ENCODE measurements at regions not wholly inside any gene's neighbourhood (a gene's known extent, or its start where the extent isn't known, plus 50 kb on each side); places are given as distances from the start of the nearest gene placed in this dataset.

DNA sequence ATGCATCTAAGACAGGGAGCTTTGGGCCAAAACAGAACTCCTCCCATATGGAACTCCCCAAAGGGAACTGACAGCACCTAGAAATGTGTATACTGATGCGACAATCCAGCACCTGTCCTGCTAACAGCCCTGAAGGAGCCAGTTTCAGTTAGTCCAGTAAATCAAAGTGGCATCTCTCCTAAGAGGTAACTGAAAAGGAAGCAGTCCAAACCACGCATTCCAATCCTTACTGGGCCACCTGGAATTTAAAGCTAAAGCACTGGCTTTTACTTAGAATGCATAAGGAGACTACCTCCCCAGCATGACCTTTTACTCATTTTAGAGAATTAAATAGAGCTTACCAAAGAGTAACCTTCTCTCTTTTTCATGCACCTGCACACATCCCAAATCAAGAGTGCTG, 586.8 kb upstream of the PITX2 start:
- H3K27me3 ChIP-seq (ENCODE audit: control insufficient read depth, insufficient read depth, low read length): no peaks in the 10 kb centered on the region
- no peak overlapping the region for H3K4me3 ChIP-seq (ENCODE audit: insufficient read depth, low read depth, low read length)
- H4K8ac ChIP-seq (ENCODE audit: low read depth in 2 of 2, low read length in 2 of 2): no peak overlapping the region
- no peak for DNase-seq
- H3K4ac ChIP-seq (ENCODE audit: low read depth, low read length): no peak overlapping the region
- no peak overlapping the region for H3K18ac ChIP-seq (ENCODE audit: low read depth, low read length)
- TF ChIP-seq MAZ (IDR thresholded peaks at IDR 0.05; ENCODE audit: borderline replicate concordance, low read depth, low read length): no peak
- TF ChIP-seq CHD1 (IDR thresholded peaks at IDR 0.05; ENCODE audit: low read depth, low read length): no peak
- TF ChIP-seq, protein P1, sequence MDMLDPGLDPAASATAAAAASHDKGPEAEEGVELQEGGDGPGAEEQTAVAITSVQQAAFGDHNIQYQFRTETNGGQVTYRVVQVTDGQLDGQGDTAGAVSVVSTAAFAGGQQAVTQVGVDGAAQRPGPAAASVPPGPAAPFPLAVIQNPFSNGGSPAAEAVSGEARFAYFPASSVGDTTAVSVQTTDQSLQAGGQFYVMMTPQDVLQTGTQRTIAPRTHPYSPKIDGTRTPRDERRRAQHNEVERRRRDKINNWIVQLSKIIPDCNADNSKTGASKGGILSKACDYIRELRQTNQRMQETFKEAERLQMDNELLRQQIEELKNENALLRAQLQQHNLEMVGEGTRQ (IDR thresholded peaks at IDR 0.05; ENCODE audit: low read depth, low read length): no peak
- no peak for TF ChIP-seq SMC3 (IDR thresholded peaks at IDR 0.05; ENCODE audit: low read depth, low read length)
- no peak for TF ChIP-seq MXI1 (IDR thresholded peaks at IDR 0.05; ENCODE audit: borderline replicate concordance, low read depth, low read length)
- TF ChIP-seq FOS (IDR thresholded peaks at IDR 0.05; ENCODE audit: low read depth, low read length): no peak
- TF ChIP-seq MAFK (IDR thresholded peaks at IDR 0.05; ENCODE audit: low read depth, low read length): no peak
- TF ChIP-seq RFX5 (IDR thresholded peaks at IDR 0.05; ENCODE audit: low read depth, low read length): no peak
- no peak for TF ChIP-seq RAD21 (IDR thresholded peaks at IDR 0.05; ENCODE audit: low read length)
- no peak for TF ChIP-seq POLR2A (IDR thresholded peaks at IDR 0.05; ENCODE audit: low read depth, low read length)
- no peak for TF ChIP-seq NFE2L2 (IDR thresholded peaks at IDR 0.05; ENCODE audit: low read depth, low read length)
- TF ChIP-seq, protein P2, sequence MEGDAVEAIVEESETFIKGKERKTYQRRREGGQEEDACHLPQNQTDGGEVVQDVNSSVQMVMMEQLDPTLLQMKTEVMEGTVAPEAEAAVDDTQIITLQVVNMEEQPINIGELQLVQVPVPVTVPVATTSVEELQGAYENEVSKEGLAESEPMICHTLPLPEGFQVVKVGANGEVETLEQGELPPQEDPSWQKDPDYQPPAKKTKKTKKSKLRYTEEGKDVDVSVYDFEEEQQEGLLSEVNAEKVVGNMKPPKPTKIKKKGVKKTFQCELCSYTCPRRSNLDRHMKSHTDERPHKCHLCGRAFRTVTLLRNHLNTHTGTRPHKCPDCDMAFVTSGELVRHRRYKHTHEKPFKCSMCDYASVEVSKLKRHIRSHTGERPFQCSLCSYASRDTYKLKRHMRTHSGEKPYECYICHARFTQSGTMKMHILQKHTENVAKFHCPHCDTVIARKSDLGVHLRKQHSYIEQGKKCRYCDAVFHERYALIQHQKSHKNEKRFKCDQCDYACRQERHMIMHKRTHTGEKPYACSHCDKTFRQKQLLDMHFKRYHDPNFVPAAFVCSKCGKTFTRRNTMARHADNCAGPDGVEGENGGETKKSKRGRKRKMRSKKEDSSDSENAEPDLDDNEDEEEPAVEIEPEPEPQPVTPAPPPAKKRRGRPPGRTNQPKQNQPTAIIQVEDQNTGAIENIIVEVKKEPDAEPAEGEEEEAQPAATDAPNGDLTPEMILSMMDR (conservative IDR thresholded peaks at IDR 0.05; ENCODE audit: low read depth, low read length): no peak
- no peak for TF ChIP-seq BHLHE40 (IDR thresholded peaks at IDR 0.05; ENCODE audit: low read depth, low read length)
- TF ChIP-seq CEBPB (IDR thresholded peaks at IDR 0.05; ENCODE audit: low read depth, low read length): no peak
- no peak for TF ChIP-seq RCOR1 (IDR thresholded peaks at IDR 0.05; ENCODE audit: insufficient replicate concordance, low read length)
- TF ChIP-seq, protein P3, sequence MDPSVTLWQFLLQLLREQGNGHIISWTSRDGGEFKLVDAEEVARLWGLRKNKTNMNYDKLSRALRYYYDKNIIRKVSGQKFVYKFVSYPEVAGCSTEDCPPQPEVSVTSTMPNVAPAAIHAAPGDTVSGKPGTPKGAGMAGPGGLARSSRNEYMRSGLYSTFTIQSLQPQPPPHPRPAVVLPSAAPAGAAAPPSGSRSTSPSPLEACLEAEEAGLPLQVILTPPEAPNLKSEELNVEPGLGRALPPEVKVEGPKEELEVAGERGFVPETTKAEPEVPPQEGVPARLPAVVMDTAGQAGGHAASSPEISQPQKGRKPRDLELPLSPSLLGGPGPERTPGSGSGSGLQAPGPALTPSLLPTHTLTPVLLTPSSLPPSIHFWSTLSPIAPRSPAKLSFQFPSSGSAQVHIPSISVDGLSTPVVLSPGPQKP (IDR thresholded peaks at IDR 0.05; ENCODE audit: borderline replicate concordance, low read depth, low read length): no peak
- H4K91ac ChIP-seq (ENCODE audit: insufficient read depth, low read depth, low read length): no peak overlapping the region
- no peak overlapping the region for H3K4me2 ChIP-seq (ENCODE audit: low read depth, low read length)
- no peak overlapping the region for H2AK5ac ChIP-seq (ENCODE audit: low read depth, low read length)
- no peaks in the 10 kb centered on the region for H4K20me1 ChIP-seq (ENCODE audit: insufficient read depth, low read length)
- no peak overlapping the region for H2AK9ac ChIP-seq (replicated peaks; ENCODE audit: low read depth, low read length, poor library complexity)
- ChIA-PET POLR2A (ENCODE audit: unreplicated experiment) (no interaction called here), CTCF (no interaction called here)
- dilution Hi-C loops (cut with HindIII; ENCODE audit: low sequenced_read_pairs, unreplicated experiment) (no loop called here), in situ Hi-C loops (cut with MboI; ENCODE audit: low sequenced_read_pairs) (no loop called here), intact Hi-C loops (cut with micrococcal nuclease) (no loop called here)
- no peak overlapping the region for H3K14ac ChIP-seq (replicated peaks; ENCODE audit: low read depth, low read length)
- H3K9ac ChIP-seq (ENCODE audit: low read depth, low read length): no peak overlapping the region
- no peak overlapping the region for H2BK15ac ChIP-seq (ENCODE audit: low read depth, low read length)
- no CpG with 5 or more reads among the region's 2 CpGs for WGBS, 2 experiments (ENCODE audit: extremely low coverage in 2 of 2, insufficient read length in 1 of 2)
- no peak overlapping the region for H3K56ac ChIP-seq (ENCODE audit: extremely low read depth, insufficient read depth, low read length)
- no peaks in the 10 kb centered on the region for H3K9me1 ChIP-seq (ENCODE audit: insufficient read depth, low read length)
- no peak overlapping the region for H3K27ac ChIP-seq (ENCODE audit: insufficient read depth, low read length)
- H2BK120ac ChIP-seq (ENCODE audit: low read depth, low read length): no peak overlapping the region
- no peaks in the 10 kb centered on the region for H3K79me1 ChIP-seq (ENCODE audit: low read depth in 1 of 2, low read length in 2 of 2)
- H4K5ac ChIP-seq (ENCODE audit: low read depth, low read length): no peak overlapping the region
- no peak for ATAC-seq (ENCODE audit: low read depth)
- BruUV-seq (replicated peaks): no TSS peak
- no peak overlapping the region for H2BK5ac ChIP-seq (ENCODE audit: low read depth, low read length, poor library complexity, severe bottlenecking)
- H3K9me3 ChIP-seq (ENCODE audit: control insufficient read depth, insufficient read depth, low read length): no peaks in the 10 kb centered on the region
- H2BK20ac ChIP-seq (ENCODE audit: low read depth, low read length): no peak overlapping the region
- no peaks in the 10 kb centered on the region for H3K36me3 ChIP-seq (ENCODE audit: control insufficient read depth, insufficient read depth, low read length)
- no peak overlapping the region for H3K23ac ChIP-seq (ENCODE audit: low read depth, low read length)
- H3K4me1 ChIP-seq (ENCODE audit: control insufficient read depth, insufficient read depth, low read length): no peaks in the 10 kb centered on the region
- H2AFZ ChIP-seq (replicated peaks; ENCODE audit: low read length, poor library complexity): no peak overlapping the region

Measured in IMR-90 (cell line).